ENCODE measurements at regions not wholly inside any gene's neighbourhood (a gene's known extent, or its start where the extent isn't known, plus 50 kb on each side); places are given as distances from the start of the nearest gene placed in this dataset.
A peak's percentile ranks its signal among the peaks of the same experiment; 100 is the strongest.

GRCh38 chr2:196442211-196442610 is 197.3 kb upstream of the CCDC150 start:
- H3K27me3 ChIP-seq (ENCODE audit: control insufficient read depth, insufficient read depth, low read length), result no peaks in the 10 kb centered on the region
- no peak overlapping the region for H3K27ac ChIP-seq (ENCODE audit: insufficient read depth, low read length)
- no peak overlapping the region for H3K4me3 ChIP-seq (replicated peaks in 1 of 4; ENCODE audit: control extremely low read depth in 1 of 4, insufficient read depth in 1 of 4, low read depth in 3 of 4, low read length in 4 of 4)
- no peaks in the 10 kb centered on the region for H3K4me1 ChIP-seq (ENCODE audit: control insufficient read depth, extremely low read depth, insufficient read depth, low read length)
- no peaks in the 10 kb centered on the region for H3K9me3 ChIP-seq (ENCODE audit: control insufficient read depth, insufficient read depth, low read depth, low read length)
- no peak overlapping the region for H3K4me2 ChIP-seq (ENCODE audit: extremely low read depth, insufficient read depth, low read length)
- H3K9ac ChIP-seq (ENCODE audit: insufficient read depth, low read length), result no peak overlapping the region
- H2AFZ ChIP-seq (ENCODE audit: low read length), result no peak overlapping the region
- H3K36me3 ChIP-seq (ENCODE audit: control insufficient read depth, insufficient read depth, low read length), result no peaks in the 10 kb centered on the region
- peak in 1 of 2 donors; percentile 6 for DNase-seq (ENCODE audit: low read depth in 2 of 2)
- no peaks in the 10 kb centered on the region for H4K20me1 ChIP-seq (ENCODE audit: control insufficient read depth, extremely low read depth, insufficient read depth, low read length)
- H3K79me2 ChIP-seq (ENCODE audit: control insufficient read depth, insufficient read depth, low read length), result no peaks in the 10 kb centered on the region
- TF ChIP-seq EZH2 (IDR thresholded peaks at IDR 0.05; ENCODE audit: low read length, missing control alignments), result no peak
- no peak for TF ChIP-seq CTCF (conservative IDR thresholded peaks at IDR 0.05 in 1 of 2, IDR thresholded peaks at IDR 0.05 in 1 of 2; ENCODE audit: low read depth in 1 of 2, low read length in 2 of 2)

- no peaks in the 10 kb centered on the region for H4K20me1 ChIP-seq (ENCODE audit: control insufficient read depth, extremely low read depth, insufficient read depth, low read length)
- H3K36me3 ChIP-seq (ENCODE audit: control insufficient read depth, insufficient read depth, low read length), result no peaks in the 10 kb centered on the region
- no peaks in the 10 kb centered on the region for H3K4me1 ChIP-seq (ENCODE audit: control insufficient read depth, extremely low read depth, insufficient read depth, low read length)
- H3K9ac ChIP-seq (ENCODE audit: insufficient read depth, low read length), result no peak overlapping the region
- no peaks in the 10 kb centered on the region for H3K9me3 ChIP-seq (ENCODE audit: control insufficient read depth, insufficient read depth, low read depth, low read length)
- no peaks in the 10 kb centered on the region for H3K27me3 ChIP-seq (ENCODE audit: control insufficient read depth, insufficient read depth, low read length)
- DNase-seq (ENCODE audit: low read depth in 2 of 2), result no peak
- no peak for TF ChIP-seq CTCF (conservative IDR thresholded peaks at IDR 0.05 in 1 of 2, IDR thresholded peaks at IDR 0.05 in 1 of 2; ENCODE audit: low read depth in 1 of 2, low read length in 2 of 2)
- no peak for TF ChIP-seq EZH2 (IDR thresholded peaks at IDR 0.05; ENCODE audit: low read length, missing control alignments)
- H3K4me2 ChIP-seq (ENCODE audit: extremely low read depth, insufficient read depth, low read length), result no peak overlapping the region
- no peak overlapping the region for H3K4me3 ChIP-seq (replicated peaks in 1 of 4; ENCODE audit: control extremely low read depth in 1 of 4, insufficient read depth in 1 of 4, low read depth in 3 of 4, low read length in 4 of 4)
- no peak overlapping the region for H3K27ac ChIP-seq (ENCODE audit: insufficient read depth, low read length)
- H3K79me2 ChIP-seq (ENCODE audit: control insufficient read depth, insufficient read depth, low read length), result no peaks in the 10 kb centered on the region
- H2AFZ ChIP-seq (ENCODE audit: low read length), result no peak overlapping the region
Measured at GRCh38 chr2:196444442-196444841, 195.1 kb upstream of the CCDC150 start.

GRCh38 chr2:196445991-196446390 is 193.5 kb upstream of the CCDC150 start:
- no peak for TF ChIP-seq CTCF (conservative IDR thresholded peaks at IDR 0.05 in 1 of 2, IDR thresholded peaks at IDR 0.05 in 1 of 2; ENCODE audit: low read depth in 1 of 2, low read length in 2 of 2)
- no peak for TF ChIP-seq EZH2 (IDR thresholded peaks at IDR 0.05; ENCODE audit: low read length, missing control alignments)
- no peaks in the 10 kb centered on the region for H3K79me2 ChIP-seq (ENCODE audit: control insufficient read depth, insufficient read depth, low read length)

More at GRCh38 chr2:196445991-196446390, 193.5 kb upstream of the CCDC150 start:
- H4K20me1 ChIP-seq (ENCODE audit: control insufficient read depth, extremely low read depth, insufficient read depth, low read length), result no peaks in the 10 kb centered on the region
- no peak overlapping the region for H3K9ac ChIP-seq (ENCODE audit: insufficient read depth, low read length)
- no peak for DNase-seq (ENCODE audit: low read depth in 2 of 2)
- H3K36me3 ChIP-seq (ENCODE audit: control insufficient read depth, insufficient read depth, low read length), result no peaks in the 10 kb centered on the region
- no peak overlapping the region for H3K4me3 ChIP-seq (replicated peaks in 1 of 4; ENCODE audit: control extremely low read depth in 1 of 4, insufficient read depth in 1 of 4, low read depth in 3 of 4, low read length in 4 of 4)
- no peak overlapping the region for H3K27ac ChIP-seq (ENCODE audit: insufficient read depth, low read length)
- H3K9me3 ChIP-seq (ENCODE audit: control insufficient read depth, insufficient read depth, low read depth, low read length), result no peaks in the 10 kb centered on the region
- H3K4me2 ChIP-seq (ENCODE audit: extremely low read depth, insufficient read depth, low read length), result no peak overlapping the region
- no peak overlapping the region for H2AFZ ChIP-seq (ENCODE audit: low read length)
- H3K4me1 ChIP-seq (ENCODE audit: control insufficient read depth, extremely low read depth, insufficient read depth, low read length), result no peaks in the 10 kb centered on the region
- no peaks in the 10 kb centered on the region for H3K27me3 ChIP-seq (ENCODE audit: control insufficient read depth, insufficient read depth, low read length)
